ENCODE measurements at regions not wholly inside any gene's neighbourhood (a gene's known extent, or its start where the extent isn't known, plus 50 kb on each side); places are given as distances from the start of the nearest gene placed in this dataset.

GRCh38 chr6:7042056-7042653, 65.6 kb upstream of the RREB1 start:
- DNase-seq (ENCODE audit: low spot score): no peak

GRCh38 chr6:7042654-7043545, 64.9 kb upstream of the RREB1 start:
- DNase-seq (ENCODE audit: low spot score): no peak
- TF ChIP-seq, protein P1, sequence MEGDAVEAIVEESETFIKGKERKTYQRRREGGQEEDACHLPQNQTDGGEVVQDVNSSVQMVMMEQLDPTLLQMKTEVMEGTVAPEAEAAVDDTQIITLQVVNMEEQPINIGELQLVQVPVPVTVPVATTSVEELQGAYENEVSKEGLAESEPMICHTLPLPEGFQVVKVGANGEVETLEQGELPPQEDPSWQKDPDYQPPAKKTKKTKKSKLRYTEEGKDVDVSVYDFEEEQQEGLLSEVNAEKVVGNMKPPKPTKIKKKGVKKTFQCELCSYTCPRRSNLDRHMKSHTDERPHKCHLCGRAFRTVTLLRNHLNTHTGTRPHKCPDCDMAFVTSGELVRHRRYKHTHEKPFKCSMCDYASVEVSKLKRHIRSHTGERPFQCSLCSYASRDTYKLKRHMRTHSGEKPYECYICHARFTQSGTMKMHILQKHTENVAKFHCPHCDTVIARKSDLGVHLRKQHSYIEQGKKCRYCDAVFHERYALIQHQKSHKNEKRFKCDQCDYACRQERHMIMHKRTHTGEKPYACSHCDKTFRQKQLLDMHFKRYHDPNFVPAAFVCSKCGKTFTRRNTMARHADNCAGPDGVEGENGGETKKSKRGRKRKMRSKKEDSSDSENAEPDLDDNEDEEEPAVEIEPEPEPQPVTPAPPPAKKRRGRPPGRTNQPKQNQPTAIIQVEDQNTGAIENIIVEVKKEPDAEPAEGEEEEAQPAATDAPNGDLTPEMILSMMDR (IDR thresholded peaks at IDR 0.05; ENCODE audit: extremely low read depth, missing control alignments): no peak

More at GRCh38 chr6:7042056-7042653, 65.6 kb upstream of the RREB1 start:
- TF ChIP-seq, protein P1 (IDR thresholded peaks at IDR 0.05; ENCODE audit: extremely low read depth, missing control alignments): no peak

DNA sequence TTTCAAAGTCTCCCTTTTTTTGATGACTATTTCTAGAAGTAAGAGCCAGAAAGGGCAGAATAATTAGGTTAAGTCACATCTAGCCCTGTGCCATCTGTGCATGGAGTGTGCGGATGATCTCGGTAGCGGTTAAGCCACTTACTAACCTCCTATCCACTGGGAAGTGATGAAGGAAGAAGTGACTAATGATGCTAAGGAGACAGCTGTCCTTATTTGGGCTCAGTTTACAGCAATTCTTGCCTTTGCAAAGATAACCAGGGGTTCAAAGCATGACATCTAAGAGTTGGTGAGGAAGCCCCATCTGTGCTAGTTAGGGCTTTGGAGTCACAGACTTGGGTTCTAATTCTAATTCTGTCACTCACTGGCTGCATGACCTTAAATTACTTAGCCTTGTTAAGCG, 62.4 kb upstream of the RREB1 start:
- TF ChIP-seq, protein P1 (IDR thresholded peaks at IDR 0.05; ENCODE audit: extremely low read depth, missing control alignments): no peak
- DNase-seq (ENCODE audit: low spot score): no peak

DNA sequence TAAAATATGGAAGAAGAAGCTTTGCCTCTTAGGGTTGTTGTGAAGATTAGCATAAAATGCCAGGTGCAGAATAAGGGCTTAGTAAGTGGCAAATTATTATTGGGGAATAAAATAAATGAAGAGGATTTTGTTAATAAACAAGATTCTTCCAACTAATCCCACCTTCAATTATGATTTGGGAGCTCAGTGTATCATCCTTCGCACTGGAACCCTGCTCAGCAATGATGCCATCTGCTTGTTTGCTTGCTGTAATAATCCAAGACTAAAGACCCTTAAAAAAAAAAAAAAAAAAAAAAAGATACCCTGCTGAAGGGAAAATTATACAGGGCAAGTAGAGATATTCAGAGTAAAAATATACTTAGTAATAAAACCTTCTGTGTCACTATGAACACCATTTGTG, 62.0 kb upstream of the RREB1 start:
- TF ChIP-seq, protein P1 (IDR thresholded peaks at IDR 0.05; ENCODE audit: extremely low read depth, missing control alignments): no peak
- no peak for DNase-seq (ENCODE audit: low spot score)

- TF ChIP-seq, protein P1 (IDR thresholded peaks at IDR 0.05; ENCODE audit: extremely low read depth, missing control alignments): no peak
- no peak for DNase-seq (ENCODE audit: low spot score)
Measured at GRCh38 chr6:7047128-7047527, 60.6 kb upstream of the RREB1 start.

GRCh38 chr6:7047966-7048365, 59.8 kb upstream of the RREB1 start:
- no peak for DNase-seq (ENCODE audit: low spot score)
- TF ChIP-seq, protein P1 (IDR thresholded peaks at IDR 0.05; ENCODE audit: extremely low read depth, missing control alignments): no peak

DNA sequence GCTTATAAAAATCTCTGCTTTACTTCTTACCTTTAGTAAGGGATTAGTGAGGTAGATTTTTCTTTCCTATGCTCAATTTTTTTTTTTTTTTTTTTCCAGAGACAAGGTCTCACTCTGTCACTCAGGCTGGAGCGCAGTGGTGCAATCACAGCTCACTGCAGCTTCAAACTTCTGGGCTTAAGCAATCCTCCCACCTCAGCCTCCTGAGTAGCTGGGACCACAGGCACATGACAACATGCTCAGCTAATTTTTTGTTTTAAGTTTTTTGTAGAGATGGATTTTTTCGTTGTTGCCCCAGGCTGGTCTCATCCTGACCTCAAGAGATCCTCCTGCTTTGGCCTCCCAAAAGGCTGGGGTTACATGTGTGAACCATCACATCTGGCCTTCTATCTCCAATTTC, 58.9 kb upstream of the RREB1 start:
- TF ChIP-seq, protein P1 (IDR thresholded peaks at IDR 0.05; ENCODE audit: extremely low read depth, missing control alignments): no peak

More for the DNA sequence above, 58.9 kb upstream of the RREB1 start:
- DNase-seq (ENCODE audit: low spot score): no peak
